ENCODE measurements at regions not wholly inside any gene's neighbourhood (a gene's known extent, or its start where the extent isn't known, plus 50 kb on each side); places are given as distances from the start of the nearest gene placed in this dataset.

DNA sequence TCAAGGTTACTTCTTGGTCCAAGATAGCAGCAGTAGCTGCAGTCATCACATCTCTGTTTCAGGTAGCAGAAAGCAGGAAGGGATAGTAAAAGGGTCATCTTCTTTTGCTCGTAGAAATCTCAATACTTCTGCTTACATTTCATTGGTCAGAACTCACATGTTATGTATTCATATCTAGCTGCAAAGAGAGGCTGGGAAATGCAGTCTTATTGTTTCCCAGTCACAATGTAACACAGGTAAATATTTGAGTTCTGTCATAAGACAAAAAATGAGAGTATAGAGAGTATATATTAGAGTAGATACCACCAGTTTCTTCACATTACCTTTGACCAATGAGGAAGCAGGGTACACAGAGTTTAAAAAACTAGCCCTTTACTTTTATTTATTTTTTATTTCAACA is 132.4 kb upstream of the ITGA6 start:
- DNase-seq (ENCODE audit: low read depth, low spot score) = no peak
- H3K36me3 ChIP-seq (ENCODE audit: control insufficient read depth in 1 of 2, insufficient read depth in 2 of 2, low read length in 2 of 2) = no peaks in the 10 kb centered on the region
- H3K79me2 ChIP-seq (ENCODE audit: insufficient read depth, low read length) = no peaks in the 10 kb centered on the region
- no peak overlapping the region for H3K4me3 ChIP-seq (replicated peaks in 1 of 2; ENCODE audit: low read depth in 1 of 2, low read length in 2 of 2)
- ChIA-PET RAD21 (ENCODE audit: low non-redundant PET in 1 of 2, low total read pairs in 2 of 2, uncharacterized antibody in 2 of 2, unreplicated experiment in 2 of 2) (interaction anchor here in 1 of 2 experiments (0.6 kb wide), 1 partner anchor 146 kb away, joined by 10 read pairs; no protein-coding TSS in a partner anchor), CTCF (no interaction called here), POLR2A (no interaction called here)
- no peaks in the 10 kb centered on the region for H3K9me3 ChIP-seq (ENCODE audit: control insufficient read depth in 1 of 2, insufficient read depth in 1 of 2, low read depth in 1 of 2, low read length in 2 of 2)
- no peak for ATAC-seq
- no peaks in the 10 kb centered on the region for H3K27me3 ChIP-seq (ENCODE audit: insufficient read depth, low read length)
- no peaks in the 10 kb centered on the region for H3K4me1 ChIP-seq (ENCODE audit: control insufficient read depth in 1 of 2, insufficient read depth in 2 of 2, low read length in 2 of 2)
- H4K20me1 ChIP-seq (ENCODE audit: insufficient read depth) = no peaks in the 10 kb centered on the region
- H3K9me2 ChIP-seq (ENCODE audit: insufficient read depth) = no peaks in the 10 kb centered on the region
- no peak overlapping the region for H3K4me2 ChIP-seq (ENCODE audit: low read length)
- BruUV-seq (replicated peaks) = no TSS peak
- no peak overlapping the region for H3K9ac ChIP-seq (ENCODE audit: low read length)
- intact Hi-C loops (cut with micrococcal nuclease) = no loop called here
- TF ChIP-seq CTCF (IDR thresholded peaks at IDR 0.05 in 2 of 3, conservative IDR thresholded peaks at IDR 0.05 in 1 of 3; ENCODE audit: borderline replicate concordance in 1 of 3, insufficient read depth in 1 of 3, low read depth in 2 of 3, low read length in 2 of 3) (no peak), EZH2phosphoT487 (IDR thresholded peaks at IDR 0.05; ENCODE audit: borderline replicate concordance) (no peak), SRF (IDR thresholded peaks at IDR 0.05; ENCODE audit: low read depth) (no peak), TCF7L2 (IDR thresholded peaks at IDR 0.05; ENCODE audit: borderline replicate concordance, extremely low read depth, insufficient read depth, insufficient read length) (no peak), SP1 (IDR thresholded peaks at IDR 0.05; ENCODE audit: low read depth) (no peak), FOSL1 (IDR thresholded peaks at IDR 0.05; ENCODE audit: low read depth) (no peak), YY1 (IDR thresholded peaks at IDR 0.05; ENCODE audit: extremely low read depth, insufficient replicate concordance, low read depth, low read length) (no peak), SIN3A (IDR thresholded peaks at IDR 0.05; ENCODE audit: low read depth) (no peak), REST (IDR thresholded peaks at IDR 0.05; ENCODE audit: low read depth) (no peak), EGR1 (IDR thresholded peaks at IDR 0.05; ENCODE audit: low read depth) (no peak), CBX3 (IDR thresholded peaks at IDR 0.05; ENCODE audit: low read depth) (no peak), POLR2A (IDR thresholded peaks at IDR 0.05; ENCODE audit: borderline replicate concordance, extremely low read depth, insufficient read depth, insufficient read length) (no peak)
- H2AFZ ChIP-seq (ENCODE audit: low read depth, low read length, poor library complexity, severe bottlenecking) = no peak overlapping the region
- no peak overlapping the region for H3K27ac ChIP-seq (ENCODE audit: low read depth, low read length)

Data from HCT116 (cell line).